ENCODE measurements at regions not wholly inside any gene's neighbourhood (a gene's known extent, or its start where the extent isn't known, plus 50 kb on each side); places are given as distances from the start of the nearest gene placed in this dataset.

- TF ChIP-seq, protein P1, sequence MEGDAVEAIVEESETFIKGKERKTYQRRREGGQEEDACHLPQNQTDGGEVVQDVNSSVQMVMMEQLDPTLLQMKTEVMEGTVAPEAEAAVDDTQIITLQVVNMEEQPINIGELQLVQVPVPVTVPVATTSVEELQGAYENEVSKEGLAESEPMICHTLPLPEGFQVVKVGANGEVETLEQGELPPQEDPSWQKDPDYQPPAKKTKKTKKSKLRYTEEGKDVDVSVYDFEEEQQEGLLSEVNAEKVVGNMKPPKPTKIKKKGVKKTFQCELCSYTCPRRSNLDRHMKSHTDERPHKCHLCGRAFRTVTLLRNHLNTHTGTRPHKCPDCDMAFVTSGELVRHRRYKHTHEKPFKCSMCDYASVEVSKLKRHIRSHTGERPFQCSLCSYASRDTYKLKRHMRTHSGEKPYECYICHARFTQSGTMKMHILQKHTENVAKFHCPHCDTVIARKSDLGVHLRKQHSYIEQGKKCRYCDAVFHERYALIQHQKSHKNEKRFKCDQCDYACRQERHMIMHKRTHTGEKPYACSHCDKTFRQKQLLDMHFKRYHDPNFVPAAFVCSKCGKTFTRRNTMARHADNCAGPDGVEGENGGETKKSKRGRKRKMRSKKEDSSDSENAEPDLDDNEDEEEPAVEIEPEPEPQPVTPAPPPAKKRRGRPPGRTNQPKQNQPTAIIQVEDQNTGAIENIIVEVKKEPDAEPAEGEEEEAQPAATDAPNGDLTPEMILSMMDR (IDR thresholded peaks at IDR 0.05), result no peak
- TF ChIP-seq POLR2A (IDR thresholded peaks at IDR 0.05), result no peak
These were observed 1478.8 kb downstream of the NCAM2 start for GRCh38 chr21:22476726-22477646.
